Thyroid gland (tissue), 4 donors: ENCODE measurements at regions not wholly inside any gene's neighbourhood (a gene's known extent, or its start where the extent isn't known, plus 50 kb on each side); places are given as distances from the start of the nearest gene placed in this dataset.

ENCODE experiments used
- POLR2A ChIP-seq, 2 donors: fragments of 450-650 bp; IDR thresholded peaks; one replicate each; pipeline ENCODE4 v1.6.1; 2017; ENCODE audit warnings: antibody characterized with exemption in 2 of 2, mild to moderate bottlenecking in 2 of 2, moderate library complexity in 1 of 2
- TF ChIP-seq, protein P1 (sequence below), 6 experiments: fragments of 200-600 bp in 3 of 6; fragments of 450-650 bp in 3 of 6; sonication (generic) in 3 of 6; IDR thresholded peaks; one replicate each; pipeline ENCODE4 v1.5.1; 2016 to 2019; ENCODE audit warnings: antibody characterized with exemption in 6 of 6, mild to moderate bottlenecking in 2 of 6, inconsistent platforms in 1 of 6, moderate library complexity in 1 of 6

DNA sequence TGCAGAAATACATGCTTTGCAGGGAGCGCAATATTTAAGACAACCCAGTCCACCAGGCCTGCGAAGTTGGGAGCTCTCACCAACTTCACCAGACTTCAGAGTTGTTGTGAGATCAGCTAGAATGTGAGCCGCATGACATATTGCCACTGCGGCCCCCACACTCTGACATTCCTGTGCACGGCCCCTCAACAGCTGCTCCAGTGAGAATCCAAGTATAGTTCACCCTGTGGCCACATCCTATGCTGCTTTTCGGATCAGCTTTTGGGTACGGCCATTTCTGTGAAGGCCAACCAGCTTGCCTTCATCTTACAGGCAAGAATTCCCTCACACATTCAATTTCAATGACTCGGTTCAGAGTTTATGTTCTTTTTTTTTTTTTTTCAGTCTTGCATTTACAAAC, 177.8 kb downstream of the SOX11 start:
- TF ChIP-seq, protein P1, sequence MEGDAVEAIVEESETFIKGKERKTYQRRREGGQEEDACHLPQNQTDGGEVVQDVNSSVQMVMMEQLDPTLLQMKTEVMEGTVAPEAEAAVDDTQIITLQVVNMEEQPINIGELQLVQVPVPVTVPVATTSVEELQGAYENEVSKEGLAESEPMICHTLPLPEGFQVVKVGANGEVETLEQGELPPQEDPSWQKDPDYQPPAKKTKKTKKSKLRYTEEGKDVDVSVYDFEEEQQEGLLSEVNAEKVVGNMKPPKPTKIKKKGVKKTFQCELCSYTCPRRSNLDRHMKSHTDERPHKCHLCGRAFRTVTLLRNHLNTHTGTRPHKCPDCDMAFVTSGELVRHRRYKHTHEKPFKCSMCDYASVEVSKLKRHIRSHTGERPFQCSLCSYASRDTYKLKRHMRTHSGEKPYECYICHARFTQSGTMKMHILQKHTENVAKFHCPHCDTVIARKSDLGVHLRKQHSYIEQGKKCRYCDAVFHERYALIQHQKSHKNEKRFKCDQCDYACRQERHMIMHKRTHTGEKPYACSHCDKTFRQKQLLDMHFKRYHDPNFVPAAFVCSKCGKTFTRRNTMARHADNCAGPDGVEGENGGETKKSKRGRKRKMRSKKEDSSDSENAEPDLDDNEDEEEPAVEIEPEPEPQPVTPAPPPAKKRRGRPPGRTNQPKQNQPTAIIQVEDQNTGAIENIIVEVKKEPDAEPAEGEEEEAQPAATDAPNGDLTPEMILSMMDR (IDR thresholded peaks at IDR 0.05) = no peak
- no peak for TF ChIP-seq POLR2A (IDR thresholded peaks at IDR 0.05)
